HG02885 (cell line): ENCODE measurements at regions not wholly inside any gene's neighbourhood (a gene's known extent, or its start where the extent isn't known, plus 50 kb on each side); places are given as distances from the start of the nearest gene placed in this dataset.
"Not testable (repeated sequence)": the region's sequence is repeated elsewhere in the genome, so short reads cannot be mapped to it uniquely, and the experiment has no call there.

ENCODE experiments used
- ATAC-seq: cut with Tn5 transposase; IDR thresholded peaks from one replicate; pipeline ENCODE4 v1.9.1; 2021; ENCODE audit warnings: mild to moderate bottlenecking; ENCODE audit not compliant: unreplicated experiment, poor library complexity

DNA sequence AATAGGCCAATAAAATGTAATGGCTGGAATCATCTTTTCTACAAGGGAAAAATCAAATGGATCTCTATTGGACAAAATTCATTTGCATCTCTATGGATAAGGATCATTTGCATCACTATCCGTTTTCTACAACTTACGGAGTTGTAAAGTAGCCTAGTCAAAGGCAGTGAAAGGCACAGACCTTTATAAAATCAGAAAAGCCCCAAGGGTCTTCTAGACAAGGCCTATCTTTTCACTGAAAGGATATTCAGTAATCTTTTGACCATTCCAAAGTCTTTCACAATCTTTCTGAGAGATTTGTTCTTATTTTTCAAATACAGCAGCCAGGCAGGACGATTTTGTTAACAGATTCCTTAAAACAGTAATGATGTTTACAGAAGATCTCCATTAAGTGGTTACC is 119.5 kb upstream of the JADE1 start:
- no peak for ATAC-seq

DNA sequence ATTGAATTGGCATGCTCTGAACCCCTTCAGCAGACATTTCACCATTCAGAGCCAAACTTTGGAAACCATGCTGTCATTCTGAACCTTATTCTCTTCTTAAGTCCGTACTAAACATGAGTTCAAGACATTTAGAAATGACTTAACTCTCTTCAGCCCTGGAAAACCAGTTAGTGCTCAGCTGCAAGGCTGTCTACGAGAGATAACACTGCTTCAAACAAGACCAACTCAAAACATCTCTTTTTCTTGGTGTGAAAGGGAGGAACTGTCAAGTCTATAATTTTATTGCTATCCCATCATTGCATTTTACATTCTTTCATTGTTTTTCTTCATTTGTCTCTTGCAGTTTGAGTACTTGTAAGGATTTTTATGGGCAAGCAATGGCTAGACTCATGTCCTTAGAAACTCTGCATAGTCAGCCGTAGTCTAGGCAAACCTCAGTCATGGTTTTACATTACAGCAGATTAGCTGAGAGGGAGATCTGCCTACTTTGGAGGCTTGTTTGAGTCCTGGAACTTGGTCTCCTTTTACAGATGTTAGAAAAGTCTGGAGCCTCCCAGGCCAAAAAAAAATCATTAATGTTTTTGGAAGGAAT is 120.6 kb upstream of the JADE1 start:
- ATAC-seq: no peak

DNA sequence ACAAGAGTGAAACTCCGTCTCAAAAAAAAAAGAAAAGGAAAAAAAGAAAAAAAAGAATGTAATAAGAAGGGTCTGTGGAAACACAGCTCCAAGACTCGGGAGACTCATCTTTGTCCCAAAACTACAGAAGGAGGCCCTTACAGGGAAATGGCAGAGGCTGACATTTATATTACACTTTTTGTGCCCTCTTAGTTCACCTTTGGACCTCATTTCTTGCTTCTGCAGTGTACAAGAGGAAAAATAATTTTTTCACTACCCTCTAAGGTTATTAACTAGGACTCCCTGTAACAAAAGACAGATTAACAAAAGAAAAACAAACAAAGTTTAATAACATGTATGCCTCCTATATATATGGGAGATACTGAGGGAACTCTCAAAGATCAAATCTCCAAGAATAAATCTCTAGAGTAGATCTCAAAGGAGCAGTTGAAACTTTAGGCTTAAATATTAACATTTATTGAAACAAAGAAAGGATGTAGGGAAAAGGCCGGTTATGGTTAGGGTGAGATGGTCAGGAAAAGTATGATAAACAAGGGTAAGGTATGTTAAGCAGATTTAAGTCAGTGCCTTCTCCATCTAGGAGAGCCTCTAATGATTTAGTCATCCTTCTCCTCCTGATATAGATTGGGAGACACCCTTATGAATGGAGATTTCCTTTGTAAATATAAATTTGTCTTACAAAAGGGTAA is 121.3 kb upstream of the JADE1 start:
- no peak for ATAC-seq

GRCh38 chr4:128686810-128687209 is 122.7 kb upstream of the JADE1 start:
- no peak for ATAC-seq

- ATAC-seq: no peak
Measured at GRCh38 chr4:128686032-128686465, 123.5 kb upstream of the JADE1 start.

GRCh38 chr4:128684016-128684415 is 125.5 kb upstream of the JADE1 start:
- ATAC-seq: no peak

DNA sequence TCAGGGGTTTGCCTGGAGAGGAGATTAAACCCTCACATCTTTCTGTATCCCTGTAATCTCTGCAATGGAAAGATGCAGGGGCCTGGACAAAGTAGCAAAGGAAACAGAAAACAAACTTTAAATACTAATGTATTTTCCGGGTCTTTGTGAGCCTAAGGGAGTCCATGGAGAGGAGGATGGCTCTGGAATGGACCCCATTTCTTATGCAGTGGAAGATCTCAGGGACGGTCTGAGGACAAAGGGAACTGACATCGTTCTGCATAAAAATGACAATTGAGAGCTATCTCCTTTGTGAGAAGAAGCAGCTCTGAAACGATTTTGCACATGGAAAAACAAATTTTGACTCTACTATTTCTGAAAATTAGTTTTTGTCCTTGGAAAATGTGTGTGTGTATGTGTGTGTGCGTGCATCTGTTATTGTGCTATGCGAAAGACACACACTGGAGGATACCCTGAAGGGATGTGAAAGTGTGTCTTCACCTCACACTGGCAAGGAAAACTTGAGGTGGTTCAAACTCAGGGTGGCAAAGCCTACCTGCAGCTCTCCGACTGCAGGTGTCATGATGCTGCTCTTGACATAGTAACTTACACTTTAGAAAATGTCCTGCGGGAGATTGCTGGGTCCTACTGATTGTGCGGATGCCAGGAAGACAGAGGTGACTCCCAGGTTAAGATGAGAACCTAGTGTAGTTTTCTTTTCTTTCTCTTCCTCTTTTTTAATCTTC is 126.4 kb upstream of the JADE1 start:
- peak; percentile 40 for ATAC-seq

DNA sequence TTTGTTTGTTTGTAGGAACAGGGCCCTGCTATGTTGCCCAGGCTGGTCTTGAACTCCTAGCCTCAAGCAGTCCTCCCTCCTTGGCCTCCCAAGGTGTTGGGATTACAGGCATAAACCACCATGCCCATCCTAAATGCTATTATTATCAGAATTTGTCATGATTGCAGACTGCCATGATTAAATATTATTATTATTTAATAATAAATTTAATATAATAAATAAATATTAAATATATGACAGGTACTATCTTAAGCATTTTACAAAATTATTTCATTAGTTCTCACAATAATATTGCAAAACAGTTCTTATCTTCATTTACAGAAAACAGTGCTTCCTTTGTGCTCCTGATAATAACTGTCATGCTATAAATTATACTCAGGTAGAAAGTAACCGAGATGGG is 133.4 kb upstream of the JADE1 start:
- ATAC-seq: no peak

DNA sequence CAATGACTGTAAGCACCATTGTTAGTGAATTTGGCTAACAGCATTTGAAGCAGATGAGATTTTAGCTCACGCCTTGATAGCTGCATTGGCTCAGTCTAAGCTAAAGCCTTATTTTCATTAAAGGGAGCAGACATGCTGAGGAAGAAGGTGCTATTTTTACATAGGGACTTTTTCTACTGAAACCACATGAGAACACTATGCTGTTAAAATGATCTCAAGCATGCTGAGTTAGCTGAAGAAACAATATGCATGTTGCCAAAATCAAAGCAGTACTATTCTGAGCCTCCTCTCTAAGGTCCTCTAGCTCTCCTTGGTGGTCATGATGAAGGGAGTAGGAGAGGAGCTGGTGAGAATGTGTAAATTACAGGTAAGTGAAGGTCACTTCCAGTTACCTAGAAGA is 134.4 kb upstream of the JADE1 start:
- peak; percentile 96 for ATAC-seq

DNA sequence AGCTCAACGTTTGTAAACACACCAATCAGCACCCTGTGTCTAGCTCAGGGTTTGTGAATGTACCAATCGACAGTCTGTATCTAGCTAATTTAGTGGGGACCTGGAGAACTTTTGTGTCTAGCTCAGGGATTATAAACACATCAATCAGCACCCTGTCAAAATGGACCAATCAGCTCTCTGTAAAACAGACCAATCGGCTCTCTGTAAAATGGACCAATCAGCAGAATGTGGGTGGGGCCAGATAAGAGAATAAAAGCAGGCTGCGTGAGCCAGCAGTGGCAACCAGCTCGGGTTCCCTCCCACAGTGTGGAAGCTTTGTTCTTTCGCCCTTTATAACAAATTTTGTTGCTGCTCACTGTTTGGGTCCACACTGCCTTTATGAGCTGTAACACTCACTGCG is 136.3 kb upstream of the JADE1 start:
- ATAC-seq: not testable (repeated sequence)

GRCh38 chr4:128672596-128672995 is 136.9 kb upstream of the JADE1 start:
- not testable (repeated sequence) for ATAC-seq

- ATAC-seq: no peak
Measured at GRCh38 chr4:128670513-128670912, 139.0 kb upstream of the JADE1 start.

DNA sequence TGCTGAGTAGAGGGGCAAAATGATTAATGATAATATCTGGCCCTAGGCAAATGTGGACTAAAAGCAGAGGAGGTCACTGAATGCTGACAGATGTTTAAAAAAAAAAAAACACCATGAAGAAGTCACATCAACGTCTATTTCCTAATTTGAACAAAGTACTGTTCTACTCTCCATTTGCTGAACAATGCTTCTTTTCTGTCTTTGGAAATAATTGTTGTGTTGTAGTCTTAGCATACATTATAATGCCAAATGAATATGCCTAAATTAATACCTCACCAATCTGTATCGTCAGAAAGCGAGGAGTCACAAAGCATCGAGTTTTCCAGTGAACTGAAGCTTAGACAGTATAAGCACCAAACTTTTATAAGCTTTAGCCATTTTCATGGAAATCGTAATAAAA is 140.9 kb upstream of the JADE1 start:
- no peak for ATAC-seq

- no peak for ATAC-seq
Measured at GRCh38 chr4:128665514-128665913, 144.0 kb upstream of the JADE1 start.

- ATAC-seq: peak; percentile 90
Measured at GRCh38 chr4:128663325-128663724, 146.2 kb upstream of the JADE1 start.

- no peak for ATAC-seq
Measured at GRCh38 chr4:128661479-128661878, 148.0 kb upstream of the JADE1 start.

DNA sequence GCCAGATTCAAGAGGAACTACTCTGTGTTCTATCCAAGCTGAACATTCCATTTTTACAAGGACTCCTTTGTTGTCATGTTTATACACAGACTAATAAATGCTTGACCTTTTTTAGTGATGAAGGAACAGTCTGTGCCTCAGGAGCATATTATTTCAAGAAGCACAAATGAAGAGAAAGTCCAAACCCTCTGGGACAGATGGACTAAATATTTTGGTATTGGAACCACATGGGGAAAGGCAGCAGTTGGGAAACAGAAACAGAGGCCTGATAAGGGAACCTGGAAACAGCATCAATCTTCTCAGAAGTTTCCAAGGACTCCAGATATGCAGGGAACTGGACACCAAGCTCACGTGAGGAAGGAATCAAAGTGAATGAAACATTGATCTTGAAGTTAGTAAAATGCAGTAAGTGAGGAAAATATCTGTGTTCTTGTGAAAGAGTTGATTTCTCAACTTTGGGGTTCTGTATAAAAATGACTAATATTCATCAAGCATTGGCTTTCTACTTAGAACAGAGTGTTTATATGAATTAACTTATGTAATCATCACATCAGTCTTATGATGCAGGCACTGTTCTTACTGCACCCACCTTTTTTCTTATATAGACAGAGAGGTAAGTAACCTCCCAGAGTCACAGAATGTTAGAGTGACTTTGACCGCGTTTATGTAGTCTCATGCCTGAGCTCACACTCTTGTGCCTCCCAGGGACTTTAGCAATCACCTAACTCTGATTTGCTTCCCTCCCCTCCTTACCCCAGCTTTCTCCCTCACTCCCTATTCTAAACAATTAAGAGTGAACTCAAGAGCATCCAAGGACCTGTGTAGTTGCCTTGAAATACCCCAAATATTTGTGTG is 148.9 kb upstream of the JADE1 start:
- ATAC-seq: no peak

DNA sequence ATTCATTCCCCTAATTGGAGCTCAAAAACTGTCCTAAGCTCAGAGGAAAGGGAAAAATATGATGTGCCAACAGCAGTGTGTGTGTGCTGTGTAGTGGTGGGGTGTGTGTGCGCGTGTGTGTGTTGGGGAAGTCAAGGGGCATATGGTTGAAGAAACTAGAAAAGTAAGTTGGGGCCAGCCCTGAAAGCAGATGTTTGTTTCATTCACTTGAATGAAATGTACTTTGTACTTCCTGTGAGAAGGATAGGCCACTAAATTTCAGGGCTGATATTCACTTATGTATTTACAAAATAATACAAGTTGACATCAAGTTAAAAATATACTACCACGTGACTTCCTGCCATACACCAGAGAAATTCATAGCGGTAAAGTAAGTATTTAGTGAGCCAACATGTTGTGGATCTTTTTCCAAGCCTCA is 151.3 kb upstream of the JADE1 start:
- ATAC-seq: no peak

- no peak for ATAC-seq
Measured at GRCh38 chr4:128657638-128658037, 151.9 kb upstream of the JADE1 start.

DNA sequence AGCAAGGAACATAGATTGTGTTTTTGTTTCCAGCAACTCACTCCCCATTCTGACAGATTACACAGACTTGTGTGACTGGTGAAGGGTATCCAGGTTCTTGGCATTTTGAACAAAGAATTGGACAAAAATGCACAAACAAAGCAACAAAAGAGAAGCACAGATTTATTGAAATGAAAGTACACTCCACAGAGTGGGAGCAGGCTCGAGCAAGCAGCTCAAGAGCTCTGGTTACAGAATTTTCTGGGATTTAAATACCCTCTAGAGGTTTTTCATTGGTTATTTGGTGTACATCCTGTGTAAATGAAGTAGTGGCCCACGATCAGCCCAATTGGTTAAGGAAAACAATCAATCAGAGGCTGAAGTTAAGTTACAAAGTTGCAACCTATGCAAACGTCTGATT is 155.0 kb upstream of the JADE1 start:
- no peak for ATAC-seq
